Small intestine (tissue), 7 donors: ENCODE measurements at regions not wholly inside any gene's neighbourhood (a gene's known extent, or its start where the extent isn't known, plus 50 kb on each side); places are given as distances from the start of the nearest gene placed in this dataset.

Experiments used
- DNase-seq, 2 donors: peaks; one replicate each; pipeline versions ENCODE4 v3.0.0 to v3.0.0-alpha.2; 2013
- FAIRE-seq: peaks from 2 replicates; lab custom pipeline; 2012; peaks lifted over from hg19 to GRCh38; lab: Jason Lieb, UNC
- H3K27ac ChIP-seq, 3 donors: one replicate each; pipeline ENCODE4 v1.5.1; 2013; ENCODE audit warnings: low read length in 2 of 3, mild to moderate bottlenecking in 2 of 3, control low read depth in 1 of 3, inconsistent platforms in 1 of 3, low read depth in 1 of 3, moderate library complexity in 1 of 3
- H3K27me3 ChIP-seq, 3 donors: one replicate each; pipeline ENCODE4 v1.6.1; 2013; ENCODE audit warnings: low read length in 3 of 3, inconsistent platforms in 1 of 3; ENCODE audit not compliant: control insufficient read depth in 3 of 3, insufficient read depth in 3 of 3
- H3K36me3 ChIP-seq, 3 donors: one replicate each; pipeline ENCODE4 v1.6.1; 2013; ENCODE audit warnings: low read length in 3 of 3, inconsistent platforms in 1 of 3, low read depth in 1 of 3, mild to moderate bottlenecking in 1 of 3, moderate library complexity in 1 of 3; ENCODE audit not compliant: control insufficient read depth in 3 of 3, insufficient read depth in 2 of 3
- H3K4me1 ChIP-seq, 3 donors: one replicate each; pipeline ENCODE4 v1.6.1; 2013; ENCODE audit warnings: low read length in 2 of 3, inconsistent platforms in 1 of 3, low read depth in 1 of 3, mild to moderate bottlenecking in 1 of 3, moderate library complexity in 1 of 3; ENCODE audit not compliant: control insufficient read depth in 3 of 3, insufficient read depth in 2 of 3
- H3K4me3 ChIP-seq, 3 donors: one replicate each; pipeline ENCODE4 v1.5.1; 2013; ENCODE audit warnings: low read length in 3 of 3, control low read depth in 1 of 3, inconsistent platforms in 1 of 3, low read depth in 1 of 3, mild to moderate bottlenecking in 1 of 3, moderate library complexity in 1 of 3
- H3K9me3 ChIP-seq, 2 donors: one replicate each; pipeline ENCODE4 v1.6.1; 2013; ENCODE audit warnings: low read depth in 1 of 2, low read length in 1 of 2; ENCODE audit not compliant: control insufficient read depth in 2 of 2, insufficient read depth in 1 of 2
- WGBS, 3 donors: extraction: QIAGEN DNeasy Blood & Tissue Kit; methylation state at CpG; one replicate each; pipeline ENCODE4 v1.1.7; 2013; 5-methylcytosine and 5-hydroxymethylcytosine counted together
- donor health status: healthy with polysubstance abuse.
- donor health status: control.
- donor health status: control.
- donor health status: Bipolar disorder and iron deficiency.
- donor health status: healthy.

DNA sequence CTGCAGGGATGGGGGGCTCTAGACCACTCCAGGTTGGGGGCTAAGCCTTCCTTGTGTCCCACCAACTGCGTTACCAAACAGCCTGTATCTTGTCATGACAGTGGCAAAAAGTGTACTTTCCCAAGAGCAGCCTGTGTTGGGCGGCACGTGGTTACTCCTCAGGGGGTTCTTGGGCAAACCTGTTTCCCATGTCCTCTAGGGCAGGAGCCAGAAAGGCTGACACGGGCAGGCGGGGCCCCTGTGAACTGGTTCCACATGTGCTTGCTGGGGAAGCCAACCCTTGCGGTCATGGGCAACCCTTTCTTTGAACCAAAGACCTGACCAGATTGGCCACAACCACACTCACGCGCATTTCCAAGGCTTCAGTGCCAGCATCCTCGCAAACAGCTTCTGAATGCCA, 228.5 kb downstream of the RBFOX3 start:
- peaks cover 0 to 6% (median 6%) of the 10 kb centered on the region in 3 donors for H3K27me3 ChIP-seq
- FAIRE-seq (no peak), DNase-seq (no peak)
- H3K9me3 ChIP-seq = peaks cover 0 to 3% of the 10 kb centered on the region in 2 donors
- no peak overlapping the region for H3K27ac ChIP-seq
- H3K4me1 ChIP-seq = no peaks in the 10 kb centered on the region
- 66 to 80% (median 70%) methylated on average over 9 of the region's 9 CpGs for WGBS, 3 donors
- no peaks in the 10 kb centered on the region for H3K36me3 ChIP-seq
- H3K4me3 ChIP-seq = no peak overlapping the region

DNA sequence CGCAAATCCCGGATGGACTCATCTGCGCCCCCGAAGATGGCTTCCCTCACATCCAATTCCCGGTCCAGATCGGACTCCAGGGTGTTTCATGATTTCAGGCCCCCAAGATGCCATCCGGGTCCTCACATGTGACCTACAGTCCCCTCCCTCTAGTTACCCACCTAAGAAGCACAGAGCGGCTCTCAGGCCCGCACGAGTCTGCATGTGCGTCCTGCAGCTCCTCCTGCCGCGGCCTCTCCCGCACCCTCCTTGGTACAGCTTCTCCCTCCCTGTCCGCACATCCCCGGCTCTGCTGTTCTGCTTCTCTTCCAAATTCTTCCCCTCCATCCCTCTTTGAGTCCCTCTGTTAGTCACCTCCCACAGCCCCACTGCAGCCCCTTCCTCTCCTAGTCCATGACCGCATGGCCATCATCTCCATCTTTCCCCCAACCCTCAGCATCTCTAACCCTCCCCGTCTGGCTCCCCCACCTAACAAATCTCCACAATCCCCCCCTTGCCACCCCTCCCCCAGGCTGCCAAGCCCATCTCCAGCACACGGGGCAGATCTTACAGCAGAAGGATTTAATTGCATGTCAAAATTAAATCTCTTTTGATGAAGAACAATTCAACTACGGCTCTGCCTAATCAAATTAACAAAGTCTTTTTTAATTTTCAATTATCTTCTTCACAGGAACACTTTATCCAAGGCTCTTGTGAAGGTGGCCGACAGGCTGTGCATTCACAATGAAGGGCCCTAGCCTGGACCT, 231.0 kb downstream of the RBFOX3 start:
- Histone ChIP-seq H3K4me1 (no peaks in the 10 kb centered on the region), H3K9me3 (no peaks in the 10 kb centered on the region), H3K27ac (no peak overlapping the region), H3K36me3 (no peaks in the 10 kb centered on the region), H3K27me3 (peaks cover 0 to 18% (median 10%) of the 10 kb centered on the region in 3 donors), H3K4me3 (no peak overlapping the region)
- DNase-seq (no peak), FAIRE-seq (no peak)
- WGBS, 3 donors = 78 to 80% (median 79%) methylated on average over 21 of the region's 21 CpGs

DNA sequence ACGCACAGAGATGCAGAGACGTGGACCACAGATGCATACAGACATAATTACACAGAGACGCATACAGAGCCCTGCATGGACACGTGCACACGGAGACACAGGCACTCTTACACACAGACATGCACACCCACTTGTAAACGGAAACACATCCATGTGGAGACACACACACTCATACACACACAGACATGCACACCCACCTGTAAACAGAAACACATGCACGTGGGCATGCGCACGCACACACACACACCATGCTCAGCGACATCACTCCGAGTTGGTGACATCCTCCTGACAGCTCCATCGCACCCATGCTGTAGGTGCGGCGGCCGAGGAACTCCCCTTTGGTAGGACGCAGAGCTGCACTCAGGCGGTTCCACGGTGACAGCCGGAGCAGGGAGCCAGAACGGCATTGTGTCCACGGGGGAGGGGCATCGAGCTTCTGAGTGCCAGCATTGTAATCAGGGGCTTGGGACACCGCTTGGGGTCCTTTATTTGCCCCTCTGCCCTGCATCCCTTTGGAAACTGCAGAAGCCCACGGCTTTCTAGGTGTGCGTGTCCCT, 233.5 kb downstream of the RBFOX3 start:
- Histone ChIP-seq H3K9me3 (no peaks in the 10 kb centered on the region), H3K27ac (no peak overlapping the region), H3K4me1 (peaks cover 0 to 9% (median 0%) of the 10 kb centered on the region in 3 donors), H3K36me3 (no peaks in the 10 kb centered on the region), H3K4me3 (no peak overlapping the region), H3K27me3 (peaks cover 0 to 12% (median 10%) of the 10 kb centered on the region in 3 donors)
- WGBS, 3 donors = 50 to 67% (median 66%) methylated on average over 25 of the region's 25 CpGs
- no peak for DNase-seq
- FAIRE-seq = no peak

DNA sequence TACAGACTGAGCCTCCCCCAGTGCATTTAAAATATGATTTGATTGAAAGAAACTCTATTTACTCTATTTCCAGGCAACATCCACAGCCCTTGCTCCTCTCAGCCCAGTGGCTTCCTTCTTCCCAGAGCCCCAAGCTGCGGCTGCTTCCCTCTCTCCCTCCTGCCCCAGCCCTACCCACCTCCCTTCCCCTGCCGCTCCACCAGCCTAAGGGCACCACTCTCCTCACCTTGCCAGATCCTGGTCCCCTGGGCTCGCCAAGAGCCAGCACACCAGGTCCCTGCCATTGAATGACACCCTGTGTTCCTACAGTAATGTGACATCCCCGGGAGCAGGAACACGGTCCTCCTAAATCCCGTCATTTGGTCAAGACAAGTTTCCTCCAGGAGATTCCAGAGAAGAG, 236.0 kb downstream of the RBFOX3 start:
- DNase-seq (no peak), FAIRE-seq (no peak)
- no peak overlapping the region for H3K4me3 ChIP-seq
- no peaks in the 10 kb centered on the region for H3K36me3 ChIP-seq
- 61 to 74% (median 71%) methylated on average over 6 of the region's 6 CpGs for WGBS, 3 donors
- H3K27me3 ChIP-seq = peaks cover 0 to 12% (median 11%) of the 10 kb centered on the region in 3 donors
- H3K9me3 ChIP-seq = no peaks in the 10 kb centered on the region
- H3K27ac ChIP-seq = no peak overlapping the region
- H3K4me1 ChIP-seq = peaks cover 0 to 13% (median 0%) of the 10 kb centered on the region in 3 donors

DNA sequence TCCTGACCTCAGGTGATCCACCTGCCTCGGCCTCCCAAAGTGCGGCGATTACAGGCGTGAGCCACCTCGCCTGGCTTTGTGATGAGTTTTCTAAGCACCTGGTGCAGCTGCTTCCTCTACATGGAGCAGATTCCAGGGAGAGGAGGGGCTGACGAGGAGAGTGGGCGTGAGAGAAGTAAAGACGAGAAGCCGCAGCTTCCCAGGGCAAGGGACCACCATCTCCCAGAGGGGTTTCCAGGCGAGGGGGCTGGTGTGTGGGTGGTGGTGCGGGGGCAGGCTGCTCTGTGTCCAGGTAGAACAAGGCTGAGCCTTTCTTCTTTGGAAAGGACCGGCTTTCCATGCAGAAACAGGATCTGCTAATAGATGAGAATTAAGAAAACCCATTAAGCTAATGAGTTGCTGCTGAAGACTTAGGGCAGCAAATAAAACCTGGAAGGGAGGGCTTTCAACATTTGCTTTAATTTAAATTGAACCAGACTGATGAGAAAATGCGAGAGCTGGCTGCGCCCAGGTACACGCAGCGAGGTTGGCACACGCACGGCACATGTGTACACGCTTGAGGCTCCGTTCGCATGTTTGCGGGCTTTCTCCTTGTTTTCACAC, 236.7 kb downstream of the RBFOX3 start:
- no peak for DNase-seq
- no peaks in the 10 kb centered on the region for H3K36me3 ChIP-seq
- no peaks in the 10 kb centered on the region for H3K9me3 ChIP-seq
- no peak for FAIRE-seq
- 74 to 82% (median 76%) methylated on average over 22 of the region's 22 CpGs for WGBS, 3 donors
- peaks cover 0 to 13% (median 0%) of the 10 kb centered on the region in 3 donors for H3K4me1 ChIP-seq
- H3K27me3 ChIP-seq = peaks cover 0 to 12% (median 9%) of the 10 kb centered on the region in 3 donors
- no peak overlapping the region for H3K4me3 ChIP-seq
- no peak overlapping the region for H3K27ac ChIP-seq

DNA sequence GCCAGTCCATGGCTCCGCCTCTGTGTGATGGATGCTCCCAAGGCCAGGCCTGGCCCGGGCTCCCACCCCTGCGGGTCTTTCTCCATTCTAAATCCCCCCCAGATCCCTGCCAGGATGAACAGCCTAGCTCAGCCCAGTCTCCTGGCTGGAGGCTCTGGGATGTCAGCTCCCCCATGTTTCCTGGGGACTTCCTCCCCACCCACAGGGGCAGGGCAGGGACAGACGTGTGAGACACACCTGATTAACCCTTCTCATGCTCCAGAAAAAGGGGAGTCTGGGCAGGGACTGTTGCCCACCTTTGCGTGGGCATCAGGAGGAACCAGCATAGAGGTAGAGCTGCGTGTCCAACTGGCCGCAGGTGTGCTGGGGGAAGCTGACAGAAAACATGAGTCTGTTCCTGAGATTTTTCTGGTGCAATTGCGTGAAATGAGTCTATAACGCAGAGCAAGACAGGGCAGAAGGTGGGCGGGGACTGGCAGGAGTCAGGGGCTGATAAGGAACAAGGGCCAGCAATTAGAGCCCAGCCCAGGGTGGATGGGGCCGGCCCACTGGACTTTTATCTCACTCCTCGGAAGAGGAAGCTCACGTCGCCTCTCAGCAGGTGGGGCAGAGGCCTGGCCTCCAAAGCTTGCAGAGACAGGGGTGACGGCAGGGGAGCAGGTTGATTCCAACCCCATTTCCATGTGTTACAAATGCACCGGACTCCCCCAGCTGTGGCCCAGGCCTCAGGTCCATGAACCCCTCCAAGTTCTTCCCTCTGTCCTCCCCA, 238.2 kb downstream of the RBFOX3 start:
- 12 to 42% (median 29%) methylated on average over 15 to 16 of the region's 16 CpGs for WGBS, 3 donors

DNA sequence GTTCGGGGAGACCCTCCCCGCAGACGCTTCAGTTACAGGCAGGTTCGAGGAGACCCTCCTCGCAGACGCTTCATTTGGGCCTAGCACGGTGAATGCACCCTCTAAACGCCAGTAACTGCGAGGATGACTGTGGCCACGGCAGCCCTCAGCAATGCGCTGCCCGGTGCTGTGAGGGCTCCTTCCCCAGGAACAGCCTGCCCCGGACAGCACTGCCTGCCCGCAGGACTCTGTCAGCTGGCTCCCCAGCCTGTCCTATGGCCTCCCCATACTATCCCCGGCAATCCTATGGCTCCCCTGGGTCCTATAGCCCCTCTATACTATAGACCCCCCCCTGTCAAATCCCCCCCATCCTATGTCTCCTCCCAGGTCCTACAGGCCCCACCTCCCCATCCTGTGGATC, 238.9 kb downstream of the RBFOX3 start:
- 74 to 80% (median 75%) methylated on average over 13 to 15 of the region's 15 CpGs for WGBS, 3 donors
- H3K27me3 ChIP-seq = peaks cover 0 to 26% (median 3%) of the 10 kb centered on the region in 3 donors

More for the DNA sequence above, 238.2 kb downstream of the RBFOX3 start:
- Histone ChIP-seq H3K9me3 (no peaks in the 10 kb centered on the region), H3K27ac (no peak overlapping the region), H3K36me3 (no peaks in the 10 kb centered on the region), H3K4me3 (no peak overlapping the region), H3K4me1 (peaks cover 0 to 13% (median 0%) of the 10 kb centered on the region in 3 donors), H3K27me3 (peaks cover 0 to 21% (median 9%) of the 10 kb centered on the region in 3 donors)
- FAIRE-seq (no peak), DNase-seq (peak; percentile 74 to 90)

DNA sequence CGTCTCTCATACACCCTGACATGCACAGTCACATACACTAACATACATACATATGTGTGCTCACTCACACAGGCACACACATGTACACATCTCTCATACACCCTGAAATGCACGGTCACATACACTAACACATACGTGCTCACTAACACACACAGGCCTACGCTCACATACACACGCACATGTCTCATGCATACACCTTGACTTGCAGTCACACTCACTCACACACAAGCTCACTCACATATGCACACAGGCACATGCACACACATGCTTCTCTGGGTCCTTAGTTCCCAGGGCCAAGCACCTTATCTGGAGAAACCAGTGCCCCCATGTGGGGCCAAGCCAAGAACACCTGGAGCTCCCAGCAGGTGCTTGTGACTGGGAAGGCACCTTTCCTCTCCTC, 240.3 kb downstream of the RBFOX3 start:
- FAIRE-seq = no peak
- no peaks in the 10 kb centered on the region for H3K9me3 ChIP-seq
- no peak for DNase-seq
- H3K4me1 ChIP-seq = peaks cover 0 to 13% (median 0%) of the 10 kb centered on the region in 3 donors
- no peak overlapping the region for H3K27ac ChIP-seq
- H3K27me3 ChIP-seq = peaks cover 0 to 24% (median 3%) of the 10 kb centered on the region in 3 donors
- H3K36me3 ChIP-seq = no peaks in the 10 kb centered on the region
- no peak overlapping the region for H3K4me3 ChIP-seq
- WGBS, 3 donors = 68 to 74% (median 71%) methylated on average over 5 of the region's 5 CpGs

More for the DNA sequence above, 238.9 kb downstream of the RBFOX3 start:
- DNase-seq = no peak
- Histone ChIP-seq H3K9me3 (no peaks in the 10 kb centered on the region), H3K4me1 (peaks cover 0 to 13% (median 0%) of the 10 kb centered on the region in 3 donors), H3K27ac (no peak overlapping the region), H3K4me3 (no peak overlapping the region), H3K36me3 (no peaks in the 10 kb centered on the region)
- no peak for FAIRE-seq
